H9 (cell line): ENCODE measurements at regions not wholly inside any gene's neighbourhood (a gene's known extent, or its start where the extent isn't known, plus 50 kb on each side); places are given as distances from the start of the nearest gene placed in this dataset.
"Not testable (repeated sequence)": the region's sequence is repeated elsewhere in the genome, so short reads cannot be mapped to it uniquely, and the experiment has no call there.

Source experiments
- DNase-seq: peaks from one replicate; pipeline ENCODE4 v3.0.0-alpha.2; 2017
- H2AFZ ChIP-seq: one replicate; pipeline ENCODE4 v1.6.1; 2013; ENCODE audit warnings: mild to moderate bottlenecking, low read length, control low read depth, moderate library complexity
- H2AK5ac ChIP-seq: 2 replicates; pipeline ENCODE4 v1.6.1; 2013; ENCODE audit warnings: low read length, control low read depth, mixed read lengths; ENCODE audit not compliant: insufficient read length
- H2BK120ac ChIP-seq: one replicate; pipeline ENCODE4 v1.6.1; 2013; ENCODE audit warnings: low read depth, mild to moderate bottlenecking, low read length, control low read depth, inconsistent platforms; ENCODE audit not compliant: poor library complexity, severe bottlenecking
- H2BK12ac ChIP-seq: 2 replicates; pipeline ENCODE4 v1.6.1; 2013; ENCODE audit warnings: low read length, control low read depth, mixed read lengths, low read depth; ENCODE audit not compliant: insufficient read length
- H2BK15ac ChIP-seq: 2 replicates; pipeline ENCODE4 v1.6.1; 2013; ENCODE audit warnings: low read depth, low read length, control low read depth
- H2BK20ac ChIP-seq: one replicate; pipeline ENCODE4 v1.6.1; 2013; ENCODE audit warnings: low read depth, mild to moderate bottlenecking, low read length, control low read depth, inconsistent platforms; ENCODE audit not compliant: poor library complexity, severe bottlenecking
- H2BK5ac ChIP-seq: 2 replicates; pipeline ENCODE4 v1.6.1; 2013; ENCODE audit warnings: low read length, control low read depth, mixed read lengths; ENCODE audit not compliant: insufficient read length
- H3K14ac ChIP-seq: 2 replicates; pipeline ENCODE4 v1.6.1; 2013; ENCODE audit warnings: low read length, control low read depth; ENCODE audit not compliant: insufficient read depth
- H3K18ac ChIP-seq: 2 replicates; pipeline ENCODE4 v1.6.1; 2013; ENCODE audit warnings: low read depth, mild to moderate bottlenecking, mixed read lengths, low read length, control low read depth; ENCODE audit not compliant: insufficient read length
- H3K23ac ChIP-seq: 2 replicates; pipeline ENCODE4 v1.6.1; 2013; ENCODE audit warnings: low read length, control low read depth, mixed read lengths, low read depth; ENCODE audit not compliant: insufficient read length
- H3K23me2 ChIP-seq: 2 replicates; pipeline ENCODE4 v1.6.1; 2013; ENCODE audit warnings: low read depth, mild to moderate bottlenecking, mixed read lengths, low read length, control low read depth; ENCODE audit not compliant: insufficient read length, poor library complexity, severe bottlenecking
- H3K27ac ChIP-seq: 2 replicates; pipeline ENCODE4 v1.5.1; 2013; ENCODE audit warnings: low read length, control low read depth, mixed read lengths, low read depth; ENCODE audit not compliant: insufficient read length
- H3K27me3 ChIP-seq: 2 replicates; pipeline ENCODE4 v1.6.1; 2013; ENCODE audit warnings: low read length, control low read depth, inconsistent platforms; ENCODE audit not compliant: insufficient read depth
- H3K4ac ChIP-seq: 2 replicates; pipeline ENCODE4 v1.6.1; 2013; ENCODE audit warnings: low read depth, mild to moderate bottlenecking, control low read depth, inconsistent platforms, low read length, moderate library complexity
- H3K4me1 ChIP-seq: 2 replicates; pipeline ENCODE4 v1.6.1; 2013; ENCODE audit warnings: low read length, control low read depth, inconsistent platforms; ENCODE audit not compliant: insufficient read depth
- H3K4me2 ChIP-seq: 2 replicates; pipeline ENCODE4 v1.6.1; 2013; ENCODE audit warnings: low read length, control low read depth, mixed read lengths; ENCODE audit not compliant: insufficient read length, insufficient read depth
- H3K56ac ChIP-seq: 2 replicates; pipeline ENCODE4 v1.6.1; 2013; ENCODE audit warnings: low read depth, mild to moderate bottlenecking, mixed read lengths, low read length, control low read depth; ENCODE audit not compliant: insufficient read length
- H3K79me1 ChIP-seq: 2 replicates; pipeline ENCODE4 v1.6.1; 2013; ENCODE audit warnings: low read depth, mild to moderate bottlenecking, moderate library complexity, low read length, control low read depth, inconsistent platforms; ENCODE audit not compliant: insufficient read depth, poor library complexity, severe bottlenecking
- H3K79me2 ChIP-seq: 2 replicates; pipeline ENCODE4 v1.6.1; 2013; ENCODE audit warnings: low read length, control low read depth, inconsistent platforms; ENCODE audit not compliant: insufficient read depth
- H3K9ac ChIP-seq: 2 replicates; pipeline ENCODE4 v1.6.1; 2013; ENCODE audit warnings: low read length, control low read depth, mixed read lengths; ENCODE audit not compliant: insufficient read length; ENCODE audit errors: extremely low read depth
- H3K9me3 ChIP-seq: one replicate; pipeline ENCODE4 v1.6.1; 2013; ENCODE audit warnings: low read depth, low read length, inconsistent platforms; ENCODE audit not compliant: control insufficient read depth
- H3T11ph ChIP-seq: one replicate; pipeline ENCODE4 v1.6.1; 2013; ENCODE audit warnings: mild to moderate bottlenecking, low read length, control low read depth, inconsistent platforms
- H4K20me1 ChIP-seq: one replicate; pipeline ENCODE4 v1.6.1; 2013; ENCODE audit not compliant: control insufficient read depth, insufficient read length, insufficient read depth
- H4K5ac ChIP-seq: 2 replicates; pipeline ENCODE4 v1.6.1; 2013; ENCODE audit warnings: low read depth, mild to moderate bottlenecking, mixed read lengths, low read length, control low read depth; ENCODE audit not compliant: insufficient read length
- H4K8ac ChIP-seq: replicated peaks from 2 replicates; pipeline ENCODE4 v1.6.1; 2013; ENCODE audit warnings: low read length, control low read depth, mixed read lengths, low read depth; ENCODE audit not compliant: insufficient read length
- H4K91ac ChIP-seq: 2 replicates; pipeline ENCODE4 v1.6.1; 2013; ENCODE audit warnings: low read depth, mild to moderate bottlenecking, moderate library complexity, mixed read lengths, low read length, control low read depth; ENCODE audit not compliant: insufficient read length
- H3K27ac Mint-ChIP-seq, 3 experiments: 2 replicates in 2 of 3; 3 replicates in 1 of 3; pipeline ENCODE4 v1.8.0; 2020 to 2021; ENCODE audit warnings: mixed read lengths in 3 of 3, mild to moderate bottlenecking in 1 of 3, moderate library complexity in 1 of 3
- H3K27me3 Mint-ChIP-seq: 2 replicates; pipeline ENCODE4 v1.8.0; 2021; ENCODE audit warnings: low read depth, mild to moderate bottlenecking, moderate library complexity, mixed read lengths
- H3K36me3 Mint-ChIP-seq, 3 experiments: 2 replicates in 2 of 3; 3 replicates in 1 of 3; pipeline ENCODE4 v1.8.0; 2020 to 2021; ENCODE audit warnings: low read depth in 3 of 3, mixed read lengths in 3 of 3; ENCODE audit not compliant: insufficient read depth in 1 of 3
- H3K4me1 Mint-ChIP-seq, 2 experiments: 2 replicates each; pipeline ENCODE4 v1.8.0; 2020; ENCODE audit warnings: mixed read lengths in 2 of 2
- H3K4me3 Mint-ChIP-seq, 2 experiments: 2 replicates in 1 of 2; 3 replicates in 1 of 2; pipeline ENCODE4 v1.8.0; 2020 to 2021; ENCODE audit warnings: mild to moderate bottlenecking in 2 of 2, mixed read lengths in 2 of 2, moderate library complexity in 1 of 2
- H3K9me3 Mint-ChIP-seq, 2 experiments: 2 replicates in 1 of 2; 3 replicates in 1 of 2; pipeline ENCODE4 v1.8.0; 2020; ENCODE audit warnings: mild to moderate bottlenecking in 2 of 2, mixed read lengths in 2 of 2, moderate library complexity in 1 of 2

DNA sequence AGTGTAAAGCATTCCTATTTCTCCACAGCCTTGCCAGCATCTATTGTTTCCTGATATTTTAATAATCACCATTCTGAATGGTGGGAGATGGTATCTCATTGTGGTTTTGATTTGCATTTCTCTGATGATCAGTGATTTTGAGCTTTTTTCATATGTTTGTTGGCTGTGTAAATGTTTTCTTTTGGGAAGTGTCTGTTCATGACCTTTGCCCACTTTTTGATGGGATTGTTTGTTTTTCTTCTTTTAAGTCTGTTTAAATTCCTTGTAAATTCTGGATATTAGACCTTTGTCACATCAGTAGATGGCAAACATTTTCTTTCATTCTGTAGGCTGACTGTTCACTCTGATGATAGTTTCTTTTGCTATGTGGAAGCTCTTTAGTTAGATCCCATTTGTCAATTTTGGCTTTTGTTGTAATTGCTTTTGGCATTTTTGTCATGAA lies 461.5 kb upstream of the GCFC2 start:
- not testable (repeated sequence) for H3K79me1 ChIP-seq, H3T11ph ChIP-seq, H3K9me3 ChIP-seq, H3K23ac ChIP-seq, H3K9ac ChIP-seq, H4K20me1 ChIP-seq, H2BK12ac ChIP-seq, H4K91ac ChIP-seq, H3K27me3 ChIP-seq, H3K14ac ChIP-seq, H3K27me3 Mint-ChIP-seq, H3K4me2 ChIP-seq, DNase-seq, H2AK5ac ChIP-seq, H3K4me3 Mint-ChIP-seq, H2BK20ac ChIP-seq, H3K56ac ChIP-seq, H3K4ac ChIP-seq, H3K18ac ChIP-seq, H4K8ac ChIP-seq, H3K23me2 ChIP-seq, H4K5ac ChIP-seq, H3K27ac Mint-ChIP-seq, H2BK120ac ChIP-seq, H3K4me1 ChIP-seq, H2BK5ac ChIP-seq, H3K27ac ChIP-seq, H2BK15ac ChIP-seq, H3K4me1 Mint-ChIP-seq, H3K79me2 ChIP-seq, H2AFZ ChIP-seq
- Mint-ChIP-seq H3K36me3 (peaks cover 19 to 44% (median 27%) of the 10 kb centered on the region in 3 experiments), H3K9me3 (peaks cover 37 to 46% of the 10 kb centered on the region in 2 experiments)
